ENCODE measurements at regions not wholly inside any gene's neighbourhood (a gene's known extent, or its start where the extent isn't known, plus 50 kb on each side); places are given as distances from the start of the nearest gene placed in this dataset.

DNA sequence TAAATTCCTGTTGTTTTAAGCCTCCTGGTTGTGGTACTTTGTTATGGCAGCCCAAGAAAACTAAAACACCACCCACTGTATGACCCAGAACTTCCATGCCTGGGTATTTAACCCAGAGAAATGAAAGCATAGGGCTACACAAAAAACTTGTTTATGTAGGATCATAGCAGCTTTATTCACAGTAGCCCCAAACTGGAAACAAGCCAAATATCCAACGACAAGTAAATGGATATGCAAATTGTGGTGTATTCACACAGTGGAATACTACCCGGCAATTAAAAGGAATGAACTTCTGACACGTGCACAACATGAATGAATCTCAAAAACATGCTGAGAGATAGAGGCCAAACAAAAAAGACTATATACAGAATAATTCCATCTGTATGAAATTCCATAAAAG is 62.2 kb upstream of the NAV2 start:
- no peak overlapping the region for H2BK15ac ChIP-seq (ENCODE audit: low read depth, low read length)
- ChIA-PET POLR2A (ENCODE audit: unreplicated experiment) (no interaction called here), CTCF (interaction anchor here (1.6 kb wide), 1 partner anchor 253 kb away, joined by 5 read pairs; no protein-coding TSS in a partner anchor)
- no peak overlapping the region for H4K5ac ChIP-seq (ENCODE audit: low read depth, low read length)
- H2BK5ac ChIP-seq (ENCODE audit: low read depth, low read length, poor library complexity, severe bottlenecking) = no peak overlapping the region
- H3K14ac ChIP-seq (replicated peaks; ENCODE audit: low read depth, low read length) = no peak overlapping the region
- no peak overlapping the region for H3K9ac ChIP-seq (ENCODE audit: low read depth, low read length)
- H3K9me3 ChIP-seq (ENCODE audit: control insufficient read depth, insufficient read depth, low read length) = no peaks in the 10 kb centered on the region
- WGBS, 2 experiments (ENCODE audit: extremely low coverage in 2 of 2, insufficient read length in 1 of 2) = no CpG with 5 or more reads among the region's 3 CpGs
- no peak for ATAC-seq (ENCODE audit: low read depth)
- in situ Hi-C loops (cut with MboI; ENCODE audit: low sequenced_read_pairs) = no loop called here
- DNase-seq = no peak
- H2AK9ac ChIP-seq (replicated peaks; ENCODE audit: low read depth, low read length, poor library complexity) = no peak overlapping the region
- H3K36me3 ChIP-seq (ENCODE audit: control insufficient read depth, insufficient read depth, low read length) = no peaks in the 10 kb centered on the region
- H3K4me3 ChIP-seq (ENCODE audit: insufficient read depth, low read depth, low read length) = no peak overlapping the region
- H3K56ac ChIP-seq (ENCODE audit: extremely low read depth, insufficient read depth, low read length) = no peak overlapping the region
- no peak overlapping the region for H3K27ac ChIP-seq (ENCODE audit: insufficient read depth, low read length)
- no peak overlapping the region for H2BK20ac ChIP-seq (ENCODE audit: low read depth, low read length)
- TF ChIP-seq NFE2L2 (IDR thresholded peaks at IDR 0.05; ENCODE audit: low read depth, low read length) = no peak
- H3K9me1 ChIP-seq (ENCODE audit: insufficient read depth, low read length) = no peaks in the 10 kb centered on the region
- H3K79me1 ChIP-seq (ENCODE audit: low read depth in 1 of 2, low read length in 2 of 2) = no peaks in the 10 kb centered on the region
- no TSS peak for BruUV-seq (replicated peaks)
- no peak overlapping the region for H3K18ac ChIP-seq (ENCODE audit: low read depth, low read length)
- no peak overlapping the region for H3K4ac ChIP-seq (ENCODE audit: low read depth, low read length)
- peaks cover 14% of the 10 kb centered on the region for H3K27me3 ChIP-seq (ENCODE audit: control insufficient read depth, insufficient read depth, low read length)
- peaks cover 4% of the 10 kb centered on the region for H3K4me1 ChIP-seq (ENCODE audit: control insufficient read depth, insufficient read depth, low read length)
- no peak overlapping the region for H4K8ac ChIP-seq (ENCODE audit: low read depth in 2 of 2, low read length in 2 of 2)
- no peak overlapping the region for H3K4me2 ChIP-seq (ENCODE audit: low read depth, low read length)
- no peak overlapping the region for H2AK5ac ChIP-seq (ENCODE audit: low read depth, low read length)
- dilution Hi-C loops (cut with HindIII; ENCODE audit: low sequenced_read_pairs, unreplicated experiment) = no loop called here
- H3K23ac ChIP-seq (ENCODE audit: low read depth, low read length) = no peak overlapping the region
- intact Hi-C loops (cut with micrococcal nuclease) = no loop called here
- H2BK120ac ChIP-seq (ENCODE audit: low read depth, low read length) = no peak overlapping the region
- H2AFZ ChIP-seq (replicated peaks; ENCODE audit: low read length, poor library complexity) = no peak overlapping the region
- no peak overlapping the region for H4K91ac ChIP-seq (ENCODE audit: insufficient read depth, low read depth, low read length)
- peaks cover 3% of the 10 kb centered on the region; the same call in 1 of the 2 replicates for H4K20me1 ChIP-seq (ENCODE audit: insufficient read depth, low read length)
